CMK (cell line): ENCODE measurements at regions not wholly inside any gene's neighbourhood (a gene's known extent, or its start where the extent isn't known, plus 50 kb on each side); places are given as distances from the start of the nearest gene placed in this dataset.
"Not testable (repeated sequence)": the region's sequence is repeated elsewhere in the genome, so short reads cannot be mapped to it uniquely, and the experiment has no call there.

Experiments used
- DNase-seq: peaks from one replicate; pipeline ENCODE4 v3.0.0-alpha.2; 2010; ENCODE audit warnings: low read depth

DNA sequence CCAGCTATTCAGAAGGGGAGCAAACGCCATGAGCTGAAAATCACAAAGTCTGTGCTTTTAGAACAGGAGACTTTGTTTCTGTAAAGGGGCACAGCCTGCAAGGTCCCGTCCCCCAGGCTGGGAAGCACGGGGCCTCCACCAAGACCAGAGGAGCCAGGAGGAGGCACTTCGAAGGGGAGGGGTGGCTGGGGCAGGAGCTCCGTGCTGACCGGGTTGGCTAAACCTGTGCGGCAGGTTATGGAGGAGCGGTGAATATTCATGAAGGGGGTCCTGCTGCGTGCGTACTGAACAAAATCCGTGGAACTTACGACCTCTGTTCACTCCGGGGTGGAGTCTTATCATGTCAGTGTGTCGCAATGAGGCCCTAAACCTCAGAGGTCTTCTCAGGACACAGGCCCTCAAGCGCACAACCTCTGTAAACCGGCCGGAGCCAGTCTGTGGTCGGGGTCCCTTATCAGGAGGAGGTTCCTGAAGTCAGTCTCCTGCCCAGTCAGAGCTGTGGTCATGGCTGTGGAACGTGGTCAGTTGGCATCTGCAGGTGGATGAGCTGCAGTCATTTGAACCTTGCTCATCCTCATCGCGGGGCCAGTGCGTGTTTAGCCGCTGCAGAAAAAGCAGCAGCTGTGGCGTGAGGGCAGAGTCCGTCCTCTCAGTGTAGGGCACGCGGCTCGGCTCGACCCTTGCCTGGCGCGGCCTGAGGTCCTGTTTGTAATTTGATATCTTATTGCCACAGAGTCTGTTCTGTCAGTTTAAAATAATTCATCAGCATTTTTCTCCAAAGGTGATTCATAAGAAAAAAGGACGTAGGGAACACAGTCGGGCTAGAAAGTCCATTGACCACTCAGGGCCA lies 5507.7 kb upstream of the TPTE start:
- DNase-seq: not testable (repeated sequence)

DNA sequence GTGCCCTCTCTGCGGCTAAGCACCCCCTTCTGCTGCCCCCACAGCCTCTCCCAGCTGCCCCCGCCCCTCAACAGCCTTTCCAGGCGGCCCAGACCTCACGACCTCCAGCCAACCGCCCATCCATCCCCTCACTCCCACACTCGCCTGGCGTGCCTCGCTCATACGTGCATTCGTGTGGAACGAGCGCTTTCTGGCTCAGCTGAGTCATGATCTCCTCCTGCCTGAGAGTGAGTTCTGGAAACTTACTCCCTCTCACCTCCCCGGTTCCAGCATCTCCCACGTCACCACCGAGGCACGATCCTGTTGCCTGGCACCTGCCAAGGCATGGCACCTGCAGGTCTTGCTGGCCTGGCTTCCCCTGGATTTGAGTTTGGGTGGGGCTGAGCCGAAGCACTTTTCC lies 5506.2 kb upstream of the TPTE start:
- DNase-seq: not testable (repeated sequence)

DNA sequence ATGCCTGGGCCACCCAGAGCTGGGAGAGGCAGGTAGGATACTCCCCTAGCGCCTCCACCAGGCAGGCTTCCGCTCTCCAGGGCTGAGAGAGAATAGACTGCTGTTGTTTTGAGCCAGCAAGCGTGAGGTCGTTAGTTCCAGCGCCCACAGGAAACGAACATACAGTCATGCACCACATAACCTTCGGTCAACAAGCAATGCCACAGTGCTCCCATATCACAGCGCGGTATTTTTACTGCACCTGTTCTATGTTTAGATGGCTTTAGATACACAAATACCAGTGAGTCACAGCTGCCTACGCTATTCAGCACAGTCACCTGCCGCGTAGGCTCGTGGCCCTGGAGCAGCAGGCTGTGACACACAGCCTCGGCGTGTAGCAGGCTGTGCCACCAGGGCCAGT lies 5502.3 kb upstream of the TPTE start:
- DNase-seq: not testable (repeated sequence)

DNA sequence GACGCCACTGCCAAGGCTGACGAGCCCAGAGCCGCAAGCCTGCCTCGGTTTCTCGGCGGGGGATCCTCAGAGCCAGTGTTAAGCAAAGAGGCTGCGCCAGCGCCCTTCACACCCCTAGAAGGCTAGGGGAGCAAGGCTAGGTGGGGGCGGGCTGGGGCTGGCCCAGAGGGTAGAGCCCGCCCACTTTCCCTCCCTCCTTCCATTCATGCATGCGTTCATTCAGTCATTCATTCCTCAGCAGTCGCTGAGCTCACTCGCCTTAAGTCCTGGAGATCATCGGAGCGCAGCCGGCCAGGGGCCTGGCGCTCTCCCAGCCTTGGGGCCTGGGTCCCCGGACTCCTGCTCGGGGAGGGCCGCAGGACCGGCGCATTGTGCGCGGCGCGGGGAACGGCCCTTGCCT lies 5499.6 kb upstream of the TPTE start:
- not testable (repeated sequence) for DNase-seq

DNA sequence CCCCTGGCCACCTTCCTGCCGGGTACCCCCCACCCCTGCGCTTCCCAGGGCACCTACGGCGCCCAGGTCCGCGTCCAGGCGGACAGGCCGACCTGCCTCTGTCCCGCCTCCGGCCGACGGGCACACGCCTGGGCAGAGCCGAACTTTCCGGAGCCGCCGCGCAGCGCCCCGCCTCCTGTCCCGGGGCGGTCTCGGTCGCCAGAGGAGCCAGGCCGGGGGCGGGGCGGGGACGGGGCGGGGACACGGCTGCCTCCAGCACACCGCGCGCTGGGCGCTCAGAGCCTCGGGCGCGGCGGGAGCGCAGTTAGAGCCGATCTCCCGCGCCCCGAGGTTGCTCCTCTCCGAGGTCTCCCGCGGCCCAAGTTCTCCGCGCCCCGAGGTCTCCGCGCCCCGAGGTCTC lies 5499.1 kb upstream of the TPTE start:
- DNase-seq: not testable (repeated sequence)

DNA sequence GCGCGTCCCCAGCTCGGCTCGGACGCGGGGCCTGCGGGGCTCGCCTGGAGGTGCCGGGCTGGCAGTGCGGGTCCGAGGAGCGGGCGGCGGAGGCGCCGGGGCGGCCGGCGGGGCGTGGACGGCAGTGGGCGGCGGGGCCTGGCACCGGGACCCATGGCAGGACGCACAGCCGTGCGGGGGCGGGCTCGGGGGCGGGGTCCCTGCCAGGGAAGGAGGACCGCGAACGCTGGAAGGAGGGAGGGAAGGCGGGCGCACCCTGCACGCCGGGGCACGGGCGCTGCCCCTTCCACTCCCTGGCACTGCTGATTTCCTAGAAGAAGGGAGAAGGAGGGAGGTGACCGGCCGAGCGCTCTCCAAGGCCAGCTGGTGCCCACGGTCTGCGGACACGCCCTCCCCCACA lies 5498.6 kb upstream of the TPTE start:
- DNase-seq: not testable (repeated sequence)

DNA sequence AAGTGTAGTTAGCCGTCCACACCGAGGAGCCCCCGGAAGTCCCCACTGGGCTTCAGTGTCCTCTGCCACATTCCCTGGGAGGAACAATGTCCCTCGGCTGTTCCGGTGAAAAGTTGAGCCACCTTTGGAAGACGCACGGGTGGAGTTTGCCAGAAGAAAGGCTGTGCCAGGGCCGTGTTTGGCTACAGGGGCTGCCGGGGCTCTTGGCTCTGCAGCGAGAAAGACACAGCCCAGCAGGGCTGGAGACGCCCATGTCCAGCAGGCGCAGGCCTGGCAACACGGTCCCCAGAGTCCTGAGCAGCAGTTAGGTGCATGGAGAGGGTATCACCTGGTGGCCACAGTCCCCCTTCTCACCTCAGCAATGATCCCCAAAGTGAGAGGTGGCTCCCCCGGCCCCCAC lies 5486.2 kb upstream of the TPTE start:
- DNase-seq: not testable (repeated sequence)

DNA sequence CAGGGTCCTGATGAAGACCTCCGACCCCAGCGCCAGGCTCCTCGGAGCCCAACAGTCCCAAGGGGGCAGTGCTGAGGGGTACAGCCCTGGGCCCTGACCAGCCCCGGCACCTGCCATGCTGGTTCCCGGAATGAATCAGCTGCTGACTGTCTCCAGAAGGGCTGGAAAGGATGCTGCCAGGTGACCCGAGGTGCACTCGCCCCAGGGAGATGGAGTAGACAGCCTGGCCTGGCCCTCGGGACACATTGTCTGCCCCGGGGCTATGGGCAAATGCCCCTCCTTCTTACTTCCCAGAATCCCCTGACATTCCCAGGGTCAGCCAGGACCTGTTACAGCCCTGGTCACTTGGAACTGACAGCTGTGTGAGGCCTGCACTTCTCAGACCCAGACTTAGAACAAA lies 5485.8 kb upstream of the TPTE start:
- not testable (repeated sequence) for DNase-seq

DNA sequence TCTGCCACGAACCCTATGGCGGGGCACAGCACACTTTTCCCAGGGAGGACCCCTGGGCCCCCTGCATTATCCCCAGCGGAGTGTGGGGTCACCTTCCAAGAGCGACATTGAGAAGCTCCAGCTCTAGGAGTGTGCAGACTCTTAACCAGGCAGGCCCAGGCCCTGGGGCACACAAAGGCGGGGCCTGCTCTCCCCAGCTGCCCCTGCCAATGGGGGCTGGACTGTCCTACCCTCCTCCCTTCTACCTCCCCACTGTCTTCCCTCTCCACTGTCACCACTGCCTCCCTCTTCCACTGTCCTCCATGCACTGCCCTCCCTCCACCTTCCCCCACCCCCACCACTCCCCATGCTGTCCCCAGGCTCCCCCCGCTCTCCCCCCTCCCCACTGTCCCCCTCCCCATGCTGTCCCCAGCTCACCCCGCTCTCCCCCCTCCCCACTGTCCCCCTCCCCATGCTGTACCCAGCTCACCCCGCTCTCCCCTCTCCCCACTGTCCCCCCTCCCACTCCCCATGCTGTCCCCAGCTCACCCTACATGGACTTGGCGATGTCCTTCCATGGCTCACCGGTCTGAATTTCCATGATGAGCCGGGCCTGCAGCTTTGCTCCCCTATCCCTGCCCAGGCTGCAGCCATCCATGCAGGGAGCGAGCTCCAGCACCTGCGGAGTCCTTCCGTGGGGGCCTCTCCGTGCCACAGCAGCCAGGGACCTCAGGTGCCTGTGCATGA lies 5483.6 kb upstream of the TPTE start:
- DNase-seq: not testable (repeated sequence)

DNA sequence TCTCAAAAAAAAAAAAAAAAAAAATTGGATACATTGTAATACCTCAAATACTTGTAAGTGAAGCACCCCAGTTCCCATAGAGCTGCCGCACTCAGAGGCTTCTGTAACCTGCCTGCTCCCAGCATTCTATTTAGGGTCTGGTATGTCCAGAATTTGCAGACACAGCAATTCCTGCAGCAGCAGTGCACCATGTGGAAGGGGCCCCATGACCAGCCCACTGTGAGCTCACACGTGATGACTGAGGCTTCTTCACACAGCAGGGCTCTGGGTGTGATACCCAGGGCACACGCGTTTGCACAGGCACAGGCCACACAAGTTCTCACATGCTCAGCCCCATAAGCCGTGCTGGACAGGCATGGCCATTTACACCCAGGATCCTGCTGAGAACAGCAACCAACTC lies 5481.5 kb upstream of the TPTE start:
- not testable (repeated sequence) for DNase-seq

DNA sequence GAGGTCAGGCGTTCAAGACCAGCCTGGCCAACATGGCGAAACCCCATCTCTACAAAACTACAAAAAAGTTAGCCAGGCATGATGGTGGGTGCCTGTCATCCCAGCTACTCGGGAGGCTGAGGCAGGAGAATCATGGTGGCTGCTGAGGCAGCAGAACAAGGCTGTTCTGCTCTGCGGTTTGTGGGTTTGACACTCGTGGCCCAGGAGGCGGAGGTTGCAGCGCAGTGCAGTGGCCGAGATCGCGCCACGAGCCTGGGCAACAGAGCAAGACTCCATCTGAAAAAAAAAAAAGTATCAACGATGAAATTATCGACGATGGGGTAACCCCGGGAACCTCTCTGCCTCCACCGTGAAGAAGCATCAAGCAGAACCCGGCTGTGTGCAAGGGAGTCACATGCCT lies 5478.8 kb upstream of the TPTE start:
- DNase-seq: not testable (repeated sequence)

DNA sequence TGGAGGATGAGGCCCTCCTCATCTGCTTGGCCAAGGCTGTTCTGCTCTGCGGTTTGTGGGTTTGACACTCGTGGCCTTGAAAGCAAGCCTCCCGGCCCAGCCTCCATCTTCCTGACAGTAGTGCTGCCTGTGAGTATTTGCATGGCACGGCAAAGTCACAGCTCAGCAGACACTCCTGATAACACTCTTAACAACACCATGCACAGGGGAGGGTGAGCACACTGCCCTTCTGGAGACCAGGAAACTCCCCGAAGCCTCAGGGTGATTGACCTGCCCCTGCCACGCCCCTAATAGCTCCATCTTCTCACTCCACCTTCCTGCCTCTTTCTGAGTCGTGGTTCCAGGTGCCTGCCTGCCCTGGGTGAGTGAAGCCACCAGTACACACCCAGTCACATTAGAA lies 5476.6 kb upstream of the TPTE start:
- not testable (repeated sequence) for DNase-seq

DNA sequence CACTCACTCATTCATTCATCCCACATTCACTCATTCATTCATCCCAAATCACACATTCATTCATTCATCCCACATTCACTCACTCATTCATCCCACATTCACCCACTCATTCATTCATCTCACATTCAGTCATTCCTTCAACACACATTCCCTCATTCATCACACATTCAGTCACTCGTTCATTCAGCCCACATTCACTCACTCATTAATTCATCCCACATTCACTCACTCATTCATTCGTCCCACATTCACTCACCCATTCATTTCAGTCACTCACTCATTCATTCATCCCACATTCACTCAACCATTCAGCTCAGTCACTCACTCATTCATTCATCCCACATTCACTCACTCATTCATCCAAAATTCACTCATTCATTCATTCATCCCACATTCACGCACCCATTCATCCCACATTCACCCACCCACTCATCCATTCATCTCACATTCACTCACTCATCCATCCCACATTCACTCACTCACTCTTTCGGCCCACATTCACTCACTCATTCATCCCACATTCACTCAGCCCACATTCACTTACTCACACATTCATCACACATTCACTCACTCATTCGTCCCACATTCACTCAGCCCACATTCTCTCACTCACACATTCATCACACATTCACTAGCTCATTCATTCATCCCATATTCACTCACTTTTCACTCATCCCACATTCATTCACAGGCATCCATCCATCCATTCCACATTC lies 5469.9 kb upstream of the TPTE start:
- not testable (repeated sequence) for DNase-seq

DNA sequence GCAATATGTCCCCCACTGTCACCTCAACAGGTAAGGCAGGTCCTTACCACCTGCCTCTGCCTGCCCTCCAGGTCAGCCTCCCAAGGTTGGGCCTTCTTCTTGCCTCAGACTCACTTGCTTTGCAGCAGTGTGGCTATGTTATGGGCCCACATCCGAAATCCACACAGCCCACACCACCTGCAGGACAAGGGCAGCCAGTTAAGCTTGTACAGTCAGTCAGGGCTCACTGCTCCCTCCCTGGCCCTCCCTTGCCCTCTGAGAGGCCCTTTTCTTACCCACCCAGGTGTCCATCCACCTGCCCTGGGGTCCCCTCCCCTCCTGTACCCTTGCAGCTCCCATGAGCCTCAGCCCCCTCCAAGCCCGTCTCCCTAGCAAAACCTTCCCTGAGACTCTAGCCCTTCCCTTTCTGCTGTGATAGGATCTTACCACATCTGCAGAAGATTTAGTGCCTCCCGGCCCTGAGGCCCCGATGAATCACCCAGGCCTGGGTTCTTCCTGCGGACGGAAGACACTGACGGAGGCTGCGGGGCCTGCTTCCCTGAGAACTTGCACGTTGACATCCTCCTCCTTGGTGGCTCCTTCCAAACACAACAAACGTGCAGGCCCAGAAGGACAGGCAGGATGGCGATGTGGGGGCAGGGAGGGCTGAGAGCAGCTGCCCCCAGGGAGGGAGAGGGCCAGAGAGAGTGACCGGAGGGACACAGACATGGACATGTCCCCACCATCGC lies 5466.2 kb upstream of the TPTE start:
- DNase-seq: not testable (repeated sequence)

DNA sequence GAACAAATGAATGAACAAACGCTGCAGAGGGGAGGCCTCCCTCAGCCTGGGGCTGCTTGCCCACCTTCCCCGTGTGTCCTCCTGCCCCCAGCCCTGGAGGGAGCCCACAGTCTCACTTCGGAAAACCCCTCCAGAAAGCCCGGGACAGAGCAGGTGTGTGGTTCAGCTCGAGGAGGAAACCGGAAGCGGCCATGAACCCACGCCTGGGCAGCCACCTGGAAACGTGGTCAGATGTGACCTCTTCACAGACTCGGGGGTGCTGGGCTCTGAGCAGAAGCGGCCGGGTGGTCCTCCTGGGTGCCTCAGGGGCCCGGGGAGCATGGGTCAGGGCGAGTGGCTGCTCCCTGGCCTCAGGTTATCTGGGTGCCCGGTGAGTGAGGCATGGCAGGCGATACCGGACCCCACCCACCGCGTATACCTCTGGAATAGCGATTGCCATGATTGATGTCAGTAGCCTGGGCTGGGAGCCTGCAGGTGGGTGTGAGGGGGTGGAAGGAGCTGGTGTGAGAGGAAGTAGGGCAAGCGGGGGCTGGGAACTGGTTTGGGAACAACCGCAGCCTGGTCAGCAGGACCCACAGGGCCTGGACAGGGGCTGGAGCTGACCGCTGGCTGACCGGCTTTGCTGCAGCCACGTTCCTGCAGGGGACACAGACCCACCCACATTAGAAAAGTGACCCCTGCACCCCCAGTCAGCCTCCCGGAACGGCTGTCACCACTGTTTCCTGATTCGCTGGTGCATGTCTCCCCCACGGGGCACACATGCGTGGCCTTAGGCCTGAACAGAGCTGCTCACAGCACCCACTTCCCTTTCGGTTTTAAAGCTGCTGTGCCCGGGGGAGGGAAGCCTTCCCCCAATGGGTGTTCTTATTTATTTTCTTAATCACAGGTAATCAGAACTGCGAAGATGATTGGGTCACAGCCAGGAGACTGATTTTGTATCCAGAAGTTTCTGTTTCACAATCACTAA lies 5465.1 kb upstream of the TPTE start:
- DNase-seq: not testable (repeated sequence)

DNA sequence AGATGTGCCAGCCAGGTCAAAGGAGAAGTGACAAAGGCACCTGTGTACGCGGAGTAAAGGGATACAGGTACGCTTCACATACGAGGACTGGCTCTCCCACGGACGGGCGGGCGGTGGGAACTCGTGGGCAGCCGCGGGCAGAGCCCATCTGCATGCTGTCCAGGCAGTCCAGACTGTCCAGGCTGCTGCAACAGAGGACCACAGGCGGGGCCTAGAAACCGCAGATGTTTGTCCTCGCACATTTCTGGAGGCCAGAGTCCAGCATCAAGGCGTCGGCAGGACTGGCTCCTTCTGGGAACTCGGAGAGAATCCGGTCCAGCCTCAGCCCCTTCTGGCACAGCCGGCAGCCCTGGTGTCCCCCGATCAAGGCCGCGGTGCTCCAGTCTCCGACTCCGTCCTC lies 5464.3 kb upstream of the TPTE start:
- not testable (repeated sequence) for DNase-seq

DNA sequence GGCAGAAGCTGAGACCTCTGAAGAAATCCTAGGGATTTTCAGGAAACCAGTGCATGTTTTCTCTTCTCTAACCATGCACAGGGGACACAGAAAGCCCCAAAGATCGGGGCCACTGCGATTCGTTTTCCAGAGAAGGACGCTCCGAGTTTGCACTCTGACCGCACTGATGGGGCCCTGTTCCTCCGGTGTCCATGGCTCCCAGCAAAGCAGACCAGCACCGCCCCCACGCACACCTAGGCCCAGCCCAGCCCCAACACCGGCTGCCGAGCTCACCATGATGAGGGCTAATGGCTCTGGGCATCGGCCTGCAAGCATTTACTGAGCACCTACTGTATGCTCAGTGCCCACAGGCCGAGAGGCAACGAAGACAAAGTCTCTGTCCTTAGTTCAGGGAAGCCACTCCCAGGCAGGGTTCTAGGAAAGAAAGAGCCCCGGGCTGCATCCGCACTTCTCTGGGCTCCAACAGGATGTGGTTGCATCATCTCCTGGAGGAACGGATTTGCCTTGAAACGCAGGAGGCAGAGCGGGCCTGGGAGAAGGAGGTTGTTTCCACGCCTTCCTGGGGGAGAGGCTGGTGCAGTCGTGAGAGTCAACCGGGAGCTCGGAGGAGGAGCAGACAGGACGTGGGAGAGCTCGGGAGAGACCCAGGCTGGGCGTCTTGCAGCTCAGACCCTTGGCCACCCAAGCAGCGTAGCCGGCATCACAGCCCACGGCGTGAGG lies 5460.9 kb upstream of the TPTE start:
- not testable (repeated sequence) for DNase-seq

DNA sequence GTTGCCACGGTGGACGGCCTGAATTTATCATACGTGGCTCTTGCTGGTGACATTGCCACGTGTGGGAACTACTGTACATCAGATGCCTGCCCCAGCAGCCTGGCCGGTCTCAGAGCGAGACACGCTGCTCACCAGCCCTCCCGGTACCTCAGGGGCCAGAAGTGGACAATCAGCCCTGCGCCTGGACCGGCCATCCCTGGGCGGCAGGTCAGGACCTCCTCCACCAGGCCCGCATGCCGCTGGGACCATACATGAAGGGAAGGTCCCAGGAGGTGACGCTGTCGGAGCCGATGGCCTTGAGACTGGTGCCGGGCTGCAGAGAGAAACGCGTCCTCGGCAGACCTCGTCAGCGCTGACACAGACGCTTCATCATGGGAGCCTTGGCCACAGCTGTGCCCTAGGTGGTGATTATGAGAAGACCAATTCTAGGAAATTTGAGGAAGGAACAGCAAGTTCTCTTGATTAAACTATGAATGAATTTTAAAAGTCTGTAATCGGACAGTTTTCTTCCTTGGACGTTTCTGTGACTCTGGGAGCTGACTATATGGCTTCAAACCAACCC lies 5456.7 kb upstream of the TPTE start:
- DNase-seq: not testable (repeated sequence)
